ENCODE measurements at regions not wholly inside any gene's neighbourhood (a gene's known extent, or its start where the extent isn't known, plus 50 kb on each side); places are given as distances from the start of the nearest gene placed in this dataset.
"Not testable (repeated sequence)": the region's sequence is repeated elsewhere in the genome, so short reads cannot be mapped to it uniquely, and the experiment has no call there.

DNA sequence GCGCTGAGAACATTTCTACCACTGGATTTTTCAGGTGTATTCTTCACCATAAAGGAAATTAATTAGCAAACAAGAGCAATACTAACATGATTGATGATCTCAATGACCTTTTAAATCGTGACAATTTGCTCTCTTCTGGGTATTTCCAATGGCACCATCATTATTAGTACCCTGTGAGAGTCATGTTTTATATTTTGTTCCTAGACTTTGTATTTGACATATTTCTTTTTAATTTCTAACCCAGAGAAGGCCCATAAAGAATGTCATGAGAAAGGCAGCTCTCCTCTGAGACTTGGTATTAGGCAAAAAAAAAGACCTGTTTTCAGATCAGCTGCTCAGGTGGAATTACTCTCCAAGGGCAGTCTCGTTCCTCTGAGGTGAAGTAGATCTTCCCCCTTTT lies 1253.4 kb downstream of the ROBO2 start:
- Histone ChIP-seq H3K27me3 (ENCODE audit: control insufficient read depth, insufficient read depth, low read length, poor library complexity, severe bottlenecking) (no peaks in the 10 kb centered on the region), H3K27ac (ENCODE audit: insufficient read depth, low read depth, low read length, poor library complexity, severe bottlenecking) (no peak overlapping the region), H3K4me1 (ENCODE audit: control insufficient read depth, insufficient read depth, low read length) (no peaks in the 10 kb centered on the region), H3K36me3 (ENCODE audit: control insufficient read depth, insufficient read depth, low read length) (no peaks in the 10 kb centered on the region), H3K9me3 (ENCODE audit: control insufficient read depth, low read length) (no peaks in the 10 kb centered on the region), H3K4me3 (ENCODE audit: insufficient read depth, low read depth, low read length) (no peak overlapping the region)
- 92 to 93% methylated on average over 3 of the region's 3 CpGs for WGBS, 2 experiments

DNA sequence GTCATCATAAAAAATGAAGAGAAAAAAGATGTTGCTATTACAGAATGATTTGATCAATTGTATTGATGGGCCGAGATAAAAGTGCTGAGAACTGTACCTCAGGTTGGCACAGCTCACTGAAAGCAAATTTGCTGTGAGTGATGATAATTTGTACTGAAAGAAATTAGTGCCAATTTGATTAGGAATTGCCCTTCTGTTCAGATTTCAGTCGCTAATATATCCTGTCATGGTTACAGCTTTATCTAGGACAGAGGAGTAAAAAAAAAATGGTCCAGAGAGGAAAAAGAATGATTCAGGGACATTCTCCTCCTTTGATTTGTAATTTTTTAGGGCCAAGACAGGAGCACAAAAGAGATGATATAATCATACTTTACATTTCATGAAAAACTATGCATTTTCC lies 1264.2 kb downstream of the ROBO2 start:
- no peak overlapping the region for H3K4me3 ChIP-seq (ENCODE audit: insufficient read depth, low read depth, low read length)
- WGBS, 2 experiments, result 95 to 96% methylated on average over 2 of the region's 2 CpGs
- H3K4me1 ChIP-seq (ENCODE audit: control insufficient read depth, insufficient read depth, low read length), result no peaks in the 10 kb centered on the region
- H3K27me3 ChIP-seq (ENCODE audit: control insufficient read depth, insufficient read depth, low read length, poor library complexity, severe bottlenecking), result no peaks in the 10 kb centered on the region
- no peaks in the 10 kb centered on the region for H3K36me3 ChIP-seq (ENCODE audit: control insufficient read depth, insufficient read depth, low read length)
- no peaks in the 10 kb centered on the region for H3K9me3 ChIP-seq (ENCODE audit: control insufficient read depth, low read length)
- H3K27ac ChIP-seq (ENCODE audit: insufficient read depth, low read depth, low read length, poor library complexity, severe bottlenecking), result no peak overlapping the region

DNA sequence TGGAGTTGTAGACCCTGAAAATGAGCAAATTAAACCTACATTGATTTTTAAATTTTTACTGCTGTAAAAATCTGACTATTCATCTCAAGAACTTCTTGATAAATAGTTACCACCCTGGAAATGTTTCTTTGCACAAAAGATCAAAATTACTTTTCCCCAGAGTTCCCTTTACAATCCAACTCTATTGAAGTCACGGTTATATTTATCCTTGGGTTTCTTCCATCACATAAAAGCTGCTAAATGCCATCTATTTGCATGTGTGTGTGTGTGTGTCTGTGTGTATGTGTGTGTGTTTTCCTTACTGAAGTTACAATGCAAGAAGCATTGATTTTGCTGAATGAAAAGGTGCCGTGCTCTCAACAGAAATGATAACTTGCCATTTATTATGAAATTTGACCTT lies 1273.0 kb downstream of the ROBO2 start:
- H3K36me3 ChIP-seq (ENCODE audit: control insufficient read depth, insufficient read depth, low read length), result no peaks in the 10 kb centered on the region
- no peaks in the 10 kb centered on the region for H3K27me3 ChIP-seq (ENCODE audit: control insufficient read depth, insufficient read depth, low read length, poor library complexity, severe bottlenecking)
- 83 to 93% methylated on average over 1 to 2 of the region's 2 CpGs for WGBS, 2 experiments
- no peaks in the 10 kb centered on the region for H3K4me1 ChIP-seq (ENCODE audit: control insufficient read depth, insufficient read depth, low read length)
- no peak overlapping the region for H3K27ac ChIP-seq (ENCODE audit: insufficient read depth, low read depth, low read length, poor library complexity, severe bottlenecking)
- H3K9me3 ChIP-seq (ENCODE audit: control insufficient read depth, low read length), result no peaks in the 10 kb centered on the region
- no peak overlapping the region for H3K4me3 ChIP-seq (ENCODE audit: insufficient read depth, low read depth, low read length)

DNA sequence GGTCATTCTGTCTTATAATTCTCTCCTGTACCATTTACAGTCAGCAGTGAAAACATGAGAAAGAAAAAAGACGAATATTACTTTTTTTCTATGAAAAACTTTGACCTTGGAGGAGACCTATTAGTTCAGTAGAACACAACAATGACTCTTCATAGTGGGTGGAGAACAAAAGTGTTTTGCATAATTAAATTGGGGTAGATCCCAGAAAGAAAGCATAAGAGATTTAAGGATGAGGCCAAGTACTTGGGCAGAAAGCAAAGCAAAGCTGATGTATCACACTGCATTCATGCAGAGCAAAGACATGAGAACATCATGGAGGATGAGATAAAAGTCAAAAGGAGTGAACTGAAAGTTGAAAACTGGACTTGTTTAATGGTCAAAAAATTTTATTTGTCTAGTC lies 1273.4 kb downstream of the ROBO2 start:
- WGBS, 2 experiments, result 100% methylated on average over 1 of the region's 1 CpG; no CpG with 5 or more reads in 1 of the 2 experiments
- Histone ChIP-seq H3K4me1 (ENCODE audit: control insufficient read depth, insufficient read depth, low read length) (no peaks in the 10 kb centered on the region), H3K9me3 (ENCODE audit: control insufficient read depth, low read length) (no peaks in the 10 kb centered on the region), H3K27ac (ENCODE audit: insufficient read depth, low read depth, low read length, poor library complexity, severe bottlenecking) (no peak overlapping the region), H3K27me3 (ENCODE audit: control insufficient read depth, insufficient read depth, low read length, poor library complexity, severe bottlenecking) (no peaks in the 10 kb centered on the region), H3K36me3 (ENCODE audit: control insufficient read depth, insufficient read depth, low read length) (no peaks in the 10 kb centered on the region), H3K4me3 (ENCODE audit: insufficient read depth, low read depth, low read length) (no peak overlapping the region)

DNA sequence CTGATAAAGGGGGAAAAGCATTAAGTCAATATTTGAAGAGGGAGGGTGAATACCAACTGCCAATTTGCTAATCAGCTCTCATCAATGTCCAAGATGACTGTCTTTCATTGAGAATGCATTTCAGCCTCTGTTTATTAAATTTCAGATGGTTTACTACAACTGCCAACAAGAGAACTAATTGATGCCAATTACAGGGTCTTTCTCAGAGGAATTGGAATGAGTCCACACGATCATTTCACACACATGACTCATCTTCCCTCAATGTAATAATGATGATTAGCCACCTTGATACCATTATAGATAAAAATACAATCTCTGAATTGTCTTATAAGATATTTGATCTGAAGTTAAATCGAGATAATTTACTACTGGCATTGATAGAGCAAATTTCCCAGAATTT lies 1274.4 kb downstream of the ROBO2 start:
- no peaks in the 10 kb centered on the region for H3K9me3 ChIP-seq (ENCODE audit: control insufficient read depth, low read length)
- H3K4me1 ChIP-seq (ENCODE audit: control insufficient read depth, insufficient read depth, low read length), result no peaks in the 10 kb centered on the region
- no peaks in the 10 kb centered on the region for H3K36me3 ChIP-seq (ENCODE audit: control insufficient read depth, insufficient read depth, low read length)
- no peaks in the 10 kb centered on the region for H3K27me3 ChIP-seq (ENCODE audit: control insufficient read depth, insufficient read depth, low read length, poor library complexity, severe bottlenecking)
- 82 to 86% methylated on average over 1 to 2 of the region's 2 CpGs for WGBS, 2 experiments
- no peak overlapping the region for H3K27ac ChIP-seq (ENCODE audit: insufficient read depth, low read depth, low read length, poor library complexity, severe bottlenecking)
- no peak overlapping the region for H3K4me3 ChIP-seq (ENCODE audit: insufficient read depth, low read depth, low read length)

DNA sequence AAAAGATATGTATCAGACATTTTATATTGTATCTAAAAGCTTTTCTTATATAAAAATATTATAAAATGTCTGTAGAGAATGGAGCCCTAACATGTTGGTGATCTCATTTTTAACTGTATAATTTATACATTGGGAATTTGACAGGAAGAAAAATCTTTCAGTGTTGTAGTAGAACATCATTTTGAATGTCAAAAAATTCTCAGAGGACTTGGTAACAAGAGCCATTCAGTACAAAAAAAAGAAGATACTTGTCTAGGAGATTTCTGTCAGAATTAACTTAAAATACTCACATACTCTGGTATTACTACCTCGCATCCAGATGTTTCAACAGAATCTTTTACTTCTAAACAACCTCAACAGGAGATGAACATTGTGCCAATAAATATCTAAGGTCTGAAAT lies 1277.9 kb downstream of the ROBO2 start:
- Histone ChIP-seq H3K27ac (ENCODE audit: insufficient read depth, low read depth, low read length, poor library complexity, severe bottlenecking) (no peak overlapping the region), H3K4me1 (ENCODE audit: control insufficient read depth, insufficient read depth, low read length) (no peaks in the 10 kb centered on the region), H3K9me3 (ENCODE audit: control insufficient read depth, low read length) (no peaks in the 10 kb centered on the region), H3K27me3 (ENCODE audit: control insufficient read depth, insufficient read depth, low read length, poor library complexity, severe bottlenecking) (no peaks in the 10 kb centered on the region), H3K36me3 (ENCODE audit: control insufficient read depth, insufficient read depth, low read length) (no peaks in the 10 kb centered on the region), H3K4me3 (ENCODE audit: insufficient read depth, low read depth, low read length) (no peak overlapping the region)
- 95% methylated on average over 1 of the region's 1 CpG; no CpG with 5 or more reads in 1 of the 2 experiments for WGBS, 2 experiments

DNA sequence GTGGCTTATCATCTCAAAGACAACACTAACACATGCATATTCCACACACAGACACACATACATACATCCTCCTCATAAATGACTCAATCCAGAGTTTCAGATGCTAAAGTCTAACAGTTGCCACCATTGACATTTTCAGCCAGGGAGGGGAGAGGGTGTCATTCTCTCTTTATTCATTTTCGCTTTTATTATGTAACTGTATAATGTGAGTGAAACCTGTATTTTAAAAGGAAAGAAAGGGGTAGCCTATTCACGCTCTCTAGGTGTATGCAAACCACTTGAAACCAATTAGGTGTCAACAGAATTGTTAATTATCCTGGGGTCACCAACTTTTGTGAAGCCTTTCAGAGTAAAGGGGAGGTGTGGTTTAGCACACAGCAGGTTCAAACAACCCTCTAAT lies 1282.9 kb downstream of the ROBO2 start:
- H3K9me3 ChIP-seq (ENCODE audit: control insufficient read depth, low read length), result no peaks in the 10 kb centered on the region
- H3K27me3 ChIP-seq (ENCODE audit: control insufficient read depth, insufficient read depth, low read length, poor library complexity, severe bottlenecking), result no peaks in the 10 kb centered on the region
- no peak overlapping the region for H3K27ac ChIP-seq (ENCODE audit: insufficient read depth, low read depth, low read length, poor library complexity, severe bottlenecking)
- no peaks in the 10 kb centered on the region for H3K36me3 ChIP-seq (ENCODE audit: control insufficient read depth, insufficient read depth, low read length)
- WGBS, 2 experiments, result 67 to 73% methylated on average over 2 of the region's 2 CpGs
- H3K4me3 ChIP-seq (ENCODE audit: insufficient read depth, low read depth, low read length), result no peak overlapping the region
- H3K4me1 ChIP-seq (ENCODE audit: control insufficient read depth, insufficient read depth, low read length), result no peaks in the 10 kb centered on the region

DNA sequence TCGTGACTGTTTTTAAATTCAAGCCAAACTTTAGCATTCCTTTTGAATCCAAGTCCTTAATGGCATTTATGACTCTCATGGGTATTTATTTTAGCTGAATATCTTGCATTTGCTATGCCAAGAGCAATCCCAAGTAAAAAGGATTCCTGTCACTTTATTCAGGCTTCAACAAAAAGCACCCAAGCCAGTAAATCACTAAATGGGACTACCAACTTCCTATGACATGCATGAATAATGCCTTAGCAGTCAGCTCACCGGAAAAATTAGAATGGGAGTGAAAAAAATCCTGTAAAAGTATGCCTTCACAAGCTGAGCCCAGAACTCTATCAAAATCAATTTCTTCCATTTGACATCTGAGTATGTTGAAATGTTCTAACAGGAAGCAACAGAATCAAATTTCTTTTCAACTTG lies 1297.9 kb downstream of the ROBO2 start:
- H3K27ac ChIP-seq (ENCODE audit: insufficient read depth, low read depth, low read length, poor library complexity, severe bottlenecking), result no peak overlapping the region
- no peaks in the 10 kb centered on the region for H3K36me3 ChIP-seq (ENCODE audit: control insufficient read depth, insufficient read depth, low read length)
- no peaks in the 10 kb centered on the region for H3K27me3 ChIP-seq (ENCODE audit: control insufficient read depth, insufficient read depth, low read length, poor library complexity, severe bottlenecking)
- peaks cover 4% of the 10 kb centered on the region for H3K4me1 ChIP-seq (ENCODE audit: control insufficient read depth, insufficient read depth, low read length)
- 45 to 84% methylated on average over 1 to 2 of the region's 2 CpGs for WGBS, 2 experiments
- H3K9me3 ChIP-seq (ENCODE audit: control insufficient read depth, low read length), result no peaks in the 10 kb centered on the region
- no peak overlapping the region for H3K4me3 ChIP-seq (ENCODE audit: insufficient read depth, low read depth, low read length)

DNA sequence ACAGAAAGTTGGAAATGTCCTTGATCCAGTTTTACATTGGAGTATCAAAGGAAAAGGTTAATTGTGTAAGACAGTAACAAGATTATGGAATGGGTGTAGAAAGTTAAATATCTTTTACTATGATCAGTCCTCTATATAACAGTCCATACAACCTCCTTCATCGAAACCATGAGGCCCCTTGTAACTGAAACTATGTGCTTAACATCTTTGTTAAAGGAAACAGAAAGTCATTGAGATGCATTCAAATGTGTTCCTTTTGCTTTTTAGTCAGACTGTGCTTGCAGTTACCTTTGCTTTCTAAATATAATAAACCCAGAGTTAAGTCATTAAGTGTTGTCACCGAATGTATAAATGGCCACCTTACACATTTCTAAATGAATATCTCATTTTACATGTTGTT lies 1298.5 kb downstream of the ROBO2 start:
- no peak overlapping the region for H3K4me3 ChIP-seq (ENCODE audit: insufficient read depth, low read depth, low read length)
- no peak overlapping the region for H3K27ac ChIP-seq (ENCODE audit: insufficient read depth, low read depth, low read length, poor library complexity, severe bottlenecking)
- H3K36me3 ChIP-seq (ENCODE audit: control insufficient read depth, insufficient read depth, low read length), result no peaks in the 10 kb centered on the region
- H3K9me3 ChIP-seq (ENCODE audit: control insufficient read depth, low read length), result no peaks in the 10 kb centered on the region
- no peaks in the 10 kb centered on the region for H3K27me3 ChIP-seq (ENCODE audit: control insufficient read depth, insufficient read depth, low read length, poor library complexity, severe bottlenecking)
- peaks cover 4% of the 10 kb centered on the region for H3K4me1 ChIP-seq (ENCODE audit: control insufficient read depth, insufficient read depth, low read length)
- 90% methylated on average over 2 of the region's 2 CpGs; no CpG with 5 or more reads in 1 of the 2 experiments for WGBS, 2 experiments

DNA sequence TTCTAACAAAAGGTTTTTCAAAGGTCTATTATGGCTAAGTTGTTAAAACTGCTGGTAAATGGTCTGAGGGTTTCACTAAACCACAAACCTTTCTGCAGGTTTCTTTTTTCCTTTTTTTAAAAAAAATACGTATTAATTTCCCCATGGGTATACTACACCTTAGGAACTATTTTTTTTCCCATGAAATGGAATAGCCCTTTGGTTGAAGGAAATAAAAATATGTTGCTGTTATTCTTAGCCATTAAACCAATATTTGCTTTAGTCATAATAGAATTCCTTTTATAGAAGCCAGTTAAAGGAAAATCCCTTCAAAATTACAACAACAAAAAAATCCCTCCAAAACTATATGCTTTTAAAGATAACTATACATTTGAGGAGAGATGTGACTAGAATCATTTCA lies 1303.3 kb downstream of the ROBO2 start:
- Histone ChIP-seq H3K4me3 (ENCODE audit: insufficient read depth, low read depth, low read length) (no peak overlapping the region), H3K4me1 (ENCODE audit: control insufficient read depth, insufficient read depth, low read length) (peaks cover 8% of the 10 kb centered on the region)
- 80 to 88% methylated on average over 1 of the region's 1 CpG for WGBS, 2 experiments

DNA sequence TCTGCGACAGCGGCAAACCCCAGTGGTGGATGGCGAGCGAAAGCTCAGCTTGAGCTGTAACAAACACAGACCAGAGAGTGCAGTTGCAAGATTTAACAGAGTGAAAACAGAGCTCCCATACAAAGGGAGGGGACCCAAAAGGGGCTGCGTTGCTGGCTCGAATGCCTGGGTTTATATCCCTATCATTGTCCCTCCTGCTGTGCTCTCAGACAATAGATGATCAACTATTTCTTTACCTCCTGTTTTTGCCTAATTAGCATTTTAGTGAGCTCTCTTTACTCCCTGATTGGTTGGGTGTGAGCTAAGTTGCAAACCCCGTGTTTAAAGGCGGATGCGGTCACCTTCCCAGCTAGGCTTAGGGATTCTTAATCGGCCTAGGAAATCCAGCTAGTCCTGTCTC lies 1304.4 kb downstream of the ROBO2 start:
- H3K27ac ChIP-seq (ENCODE audit: insufficient read depth, low read depth, low read length, poor library complexity, severe bottlenecking); H3K9me3 ChIP-seq (ENCODE audit: control insufficient read depth, low read length); H3K4me1 ChIP-seq (ENCODE audit: control insufficient read depth, insufficient read depth, low read length); H3K27me3 ChIP-seq (ENCODE audit: control insufficient read depth, insufficient read depth, low read length, poor library complexity, severe bottlenecking); H3K36me3 ChIP-seq (ENCODE audit: control insufficient read depth, insufficient read depth, low read length); H3K4me3 ChIP-seq (ENCODE audit: insufficient read depth, low read depth, low read length): not testable (repeated sequence)
- 56 to 58% methylated on average over 10 of the region's 10 CpGs for WGBS, 2 experiments

More for the DNA sequence above, 1303.3 kb downstream of the ROBO2 start:
- Histone ChIP-seq H3K36me3 (ENCODE audit: control insufficient read depth, insufficient read depth, low read length) (no peaks in the 10 kb centered on the region), H3K27me3 (ENCODE audit: control insufficient read depth, insufficient read depth, low read length, poor library complexity, severe bottlenecking) (no peaks in the 10 kb centered on the region), H3K9me3 (ENCODE audit: control insufficient read depth, low read length) (no peaks in the 10 kb centered on the region), H3K27ac (ENCODE audit: insufficient read depth, low read depth, low read length, poor library complexity, severe bottlenecking) (no peak overlapping the region)

All from ectodermal cell (in vitro differentiated cells).